ENCODE measurements at regions not wholly inside any gene's neighbourhood (a gene's known extent, or its start where the extent isn't known, plus 50 kb on each side); places are given as distances from the start of the nearest gene placed in this dataset.

DNA sequence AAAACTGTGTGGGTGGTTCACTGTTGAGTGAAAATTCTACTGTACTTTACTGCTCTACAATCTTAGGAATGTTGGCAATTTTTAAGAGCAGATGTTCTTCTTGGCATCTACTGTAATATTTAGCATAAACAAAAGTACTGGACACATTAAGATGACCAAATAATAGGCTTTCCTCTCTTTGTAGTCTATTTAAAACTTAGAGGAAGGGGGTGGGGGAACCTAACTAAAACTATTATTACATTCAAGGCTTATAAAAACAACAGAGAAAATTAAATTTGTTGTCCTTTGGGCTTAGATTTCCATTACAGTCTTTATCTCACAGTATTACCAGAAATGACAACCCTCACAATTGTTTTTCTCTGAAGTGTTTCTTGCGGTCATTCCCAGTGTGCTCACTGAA is 181.2 kb downstream of the PLPPR4 start:
- no peaks in the 10 kb centered on the region for H3K4me1 ChIP-seq (ENCODE audit: control insufficient read depth in 2 of 3, insufficient read depth in 2 of 3, low read depth in 1 of 3, low read length in 3 of 3)
- FAIRE-seq (no peak), DNase-seq (peak in 1 of 5 donors; percentile 7)
- no peak overlapping the region for H3K4me3 ChIP-seq (ENCODE audit: low read length in 3 of 3)
- TF ChIP-seq, protein P1, sequence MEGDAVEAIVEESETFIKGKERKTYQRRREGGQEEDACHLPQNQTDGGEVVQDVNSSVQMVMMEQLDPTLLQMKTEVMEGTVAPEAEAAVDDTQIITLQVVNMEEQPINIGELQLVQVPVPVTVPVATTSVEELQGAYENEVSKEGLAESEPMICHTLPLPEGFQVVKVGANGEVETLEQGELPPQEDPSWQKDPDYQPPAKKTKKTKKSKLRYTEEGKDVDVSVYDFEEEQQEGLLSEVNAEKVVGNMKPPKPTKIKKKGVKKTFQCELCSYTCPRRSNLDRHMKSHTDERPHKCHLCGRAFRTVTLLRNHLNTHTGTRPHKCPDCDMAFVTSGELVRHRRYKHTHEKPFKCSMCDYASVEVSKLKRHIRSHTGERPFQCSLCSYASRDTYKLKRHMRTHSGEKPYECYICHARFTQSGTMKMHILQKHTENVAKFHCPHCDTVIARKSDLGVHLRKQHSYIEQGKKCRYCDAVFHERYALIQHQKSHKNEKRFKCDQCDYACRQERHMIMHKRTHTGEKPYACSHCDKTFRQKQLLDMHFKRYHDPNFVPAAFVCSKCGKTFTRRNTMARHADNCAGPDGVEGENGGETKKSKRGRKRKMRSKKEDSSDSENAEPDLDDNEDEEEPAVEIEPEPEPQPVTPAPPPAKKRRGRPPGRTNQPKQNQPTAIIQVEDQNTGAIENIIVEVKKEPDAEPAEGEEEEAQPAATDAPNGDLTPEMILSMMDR (IDR thresholded peaks at IDR 0.05; ENCODE audit: borderline replicate concordance, extremely low read depth, insufficient read depth) = no peak
- no peak overlapping the region for H3K9ac ChIP-seq (ENCODE audit: low read length in 3 of 3)
- H3K9me3 ChIP-seq (ENCODE audit: control insufficient read depth in 2 of 3, insufficient read depth in 1 of 3, low read length in 3 of 3) = no peaks in the 10 kb centered on the region
- no peak overlapping the region for H3K27ac ChIP-seq (ENCODE audit: low read depth in 2 of 2, low read length in 2 of 2)
- H3K27me3 ChIP-seq (ENCODE audit: control insufficient read depth, insufficient read depth, low read length) = no peaks in the 10 kb centered on the region
- intact Hi-C loops (cut with DNase I) = no loop called here
- H3K36me3 ChIP-seq (ENCODE audit: control insufficient read depth in 2 of 3, insufficient read depth in 3 of 3, low read length in 3 of 3) = no peaks in the 10 kb centered on the region

DNA sequence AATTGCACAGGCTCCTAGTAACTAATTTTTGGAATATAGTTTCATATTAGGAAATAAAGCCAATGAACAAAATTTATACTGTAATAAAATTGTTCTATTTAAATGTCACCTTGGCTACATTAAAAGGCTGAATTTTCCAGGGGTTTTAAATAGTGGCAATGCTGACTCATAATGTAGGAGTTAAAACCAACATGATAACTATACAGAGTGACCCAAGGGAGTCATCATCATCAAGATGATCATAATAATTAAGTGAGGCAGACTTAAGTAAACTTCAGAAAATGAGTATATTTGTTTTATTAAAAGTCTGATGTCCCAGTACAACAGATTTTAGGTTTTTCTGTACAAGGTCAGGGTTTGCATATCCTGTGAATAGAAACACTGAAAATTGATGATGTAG is 183.4 kb downstream of the PLPPR4 start:
- Histone ChIP-seq H3K4me3 (ENCODE audit: low read length in 3 of 3) (no peak overlapping the region), H3K4me1 (ENCODE audit: control insufficient read depth in 2 of 3, insufficient read depth in 2 of 3, low read depth in 1 of 3, low read length in 3 of 3) (no peaks in the 10 kb centered on the region), H3K27me3 (ENCODE audit: control insufficient read depth, insufficient read depth, low read length) (no peaks in the 10 kb centered on the region), H3K36me3 (ENCODE audit: control insufficient read depth in 2 of 3, insufficient read depth in 3 of 3, low read length in 3 of 3) (no peaks in the 10 kb centered on the region), H3K9ac (ENCODE audit: low read length in 3 of 3) (no peak overlapping the region), H3K27ac (ENCODE audit: low read depth in 2 of 2, low read length in 2 of 2) (no peak overlapping the region), H3K9me3 (ENCODE audit: control insufficient read depth in 2 of 3, insufficient read depth in 1 of 3, low read length in 3 of 3) (no peaks in the 10 kb centered on the region)
- DNase-seq (no peak), FAIRE-seq (no peak)
- TF ChIP-seq, protein P1 (IDR thresholded peaks at IDR 0.05; ENCODE audit: borderline replicate concordance, extremely low read depth, insufficient read depth) = no peak
- intact Hi-C loops (cut with DNase I) = no loop called here

DNA sequence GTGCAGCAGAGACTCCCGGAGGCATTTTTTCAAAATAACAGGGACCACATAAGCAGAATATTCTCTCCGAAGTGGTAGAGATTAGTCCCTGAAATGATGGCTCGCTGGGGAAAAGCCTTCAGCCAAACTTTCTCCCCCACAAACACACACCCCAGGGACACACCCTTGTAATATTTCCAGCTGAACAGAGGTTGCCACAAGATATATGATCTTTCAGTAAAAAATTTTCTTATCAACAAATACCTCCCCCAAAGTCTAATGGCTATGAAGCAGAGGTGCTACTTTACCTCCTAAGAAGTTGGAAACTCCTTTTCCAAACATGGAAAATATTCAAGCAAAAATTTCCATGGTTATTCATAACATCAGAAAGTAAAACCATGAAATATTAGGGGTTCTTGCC is 190.2 kb upstream of the PALMD start:
- H3K9me3 ChIP-seq (ENCODE audit: control insufficient read depth in 2 of 3, insufficient read depth in 1 of 3, low read length in 3 of 3) = no peaks in the 10 kb centered on the region
- DNase-seq = no peak
- no peaks in the 10 kb centered on the region for H3K36me3 ChIP-seq (ENCODE audit: control insufficient read depth in 2 of 3, insufficient read depth in 3 of 3, low read length in 3 of 3)
- no peak overlapping the region for H3K9ac ChIP-seq (ENCODE audit: low read length in 3 of 3)
- no peak overlapping the region for H3K27ac ChIP-seq (ENCODE audit: low read depth in 2 of 2, low read length in 2 of 2)
- intact Hi-C loops (cut with DNase I) = no loop called here
- FAIRE-seq = no peak
- no peaks in the 10 kb centered on the region for H3K27me3 ChIP-seq (ENCODE audit: control insufficient read depth, insufficient read depth, low read length)
- no peak overlapping the region for H3K4me3 ChIP-seq (ENCODE audit: low read length in 3 of 3)
- TF ChIP-seq, protein P1 (IDR thresholded peaks at IDR 0.05; ENCODE audit: borderline replicate concordance, extremely low read depth, insufficient read depth) = no peak
- no peaks in the 10 kb centered on the region for H3K4me1 ChIP-seq (ENCODE audit: control insufficient read depth in 2 of 3, insufficient read depth in 2 of 3, low read depth in 1 of 3, low read length in 3 of 3)

DNA sequence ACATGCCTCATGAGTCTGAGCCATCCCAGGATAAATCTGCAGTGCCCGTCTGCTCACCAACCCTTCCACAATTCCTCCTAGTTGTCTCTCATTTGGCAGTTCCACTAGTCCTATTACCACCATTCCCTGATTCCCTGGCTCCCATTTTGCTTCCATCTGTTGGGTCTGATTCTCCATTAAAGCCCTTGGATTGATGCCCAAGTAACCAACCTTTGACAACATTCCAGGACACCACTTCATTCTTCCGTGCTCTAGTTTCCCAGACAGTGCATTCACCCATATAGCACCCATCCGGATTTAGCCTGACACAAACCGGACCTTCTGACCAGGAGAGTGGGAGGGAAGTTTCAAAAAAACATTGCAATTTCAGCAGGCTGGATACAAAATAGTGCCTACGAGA is 189.4 kb upstream of the PALMD start:
- H3K4me3 ChIP-seq (ENCODE audit: low read length in 3 of 3) = no peak overlapping the region
- H3K27me3 ChIP-seq (ENCODE audit: control insufficient read depth, insufficient read depth, low read length) = no peaks in the 10 kb centered on the region
- DNase-seq (no peak), FAIRE-seq (no peak)
- H3K9me3 ChIP-seq (ENCODE audit: control insufficient read depth in 2 of 3, insufficient read depth in 1 of 3, low read length in 3 of 3) = no peaks in the 10 kb centered on the region
- TF ChIP-seq, protein P1 (IDR thresholded peaks at IDR 0.05; ENCODE audit: borderline replicate concordance, extremely low read depth, insufficient read depth) = no peak
- H3K4me1 ChIP-seq (ENCODE audit: control insufficient read depth in 2 of 3, insufficient read depth in 2 of 3, low read depth in 1 of 3, low read length in 3 of 3) = no peaks in the 10 kb centered on the region
- no peaks in the 10 kb centered on the region for H3K36me3 ChIP-seq (ENCODE audit: control insufficient read depth in 2 of 3, insufficient read depth in 3 of 3, low read length in 3 of 3)
- H3K9ac ChIP-seq (ENCODE audit: low read length in 3 of 3) = no peak overlapping the region
- H3K27ac ChIP-seq (ENCODE audit: low read depth in 2 of 2, low read length in 2 of 2) = no peak overlapping the region
- intact Hi-C loops (cut with DNase I) = no loop called here

All from kidney (tissue), 13 donors.